HepG2 (cell line): ENCODE measurements at regions not wholly inside any gene's neighbourhood (a gene's known extent, or its start where the extent isn't known, plus 50 kb on each side); places are given as distances from the start of the nearest gene placed in this dataset.

ENCODE experiments used
- BCL3 ChIP-seq: sonication (generic); formaldehyde crosslinking; IDR thresholded peaks from 2 replicates; pipeline ENCODE4 v1.5.1; 2020; ENCODE audit warnings: mild to moderate bottlenecking, missing genetic modification reagents, moderate library complexity
- DNMT1 ChIP-seq: sonication (generic); formaldehyde crosslinking; IDR thresholded peaks from 2 replicates; pipeline ENCODE4 v1.5.1; 2020; ENCODE audit warnings: mild to moderate bottlenecking, missing genetic modification reagents
- IKZF1 ChIP-seq: fragments of 450-650 bp; IDR thresholded peaks from 2 replicates; pipeline ENCODE4 v1.7.1; 2016
- KDM6A ChIP-seq: IDR thresholded peaks from 2 replicates; pipeline ENCODE4 v1.6.1; 2016; ENCODE audit warnings: low read depth
- MTF1 ChIP-seq: sonication (generic); formaldehyde crosslinking; IDR thresholded peaks from 2 replicates; pipeline ENCODE4 v1.5.0; 2020; ENCODE audit warnings: missing genetic modification reagents
- PBX3 ChIP-seq: sonication (generic); formaldehyde crosslinking; IDR thresholded peaks from 2 replicates; pipeline ENCODE4 v1.8.1; 2023; ENCODE audit warnings: missing genetic modification reagents, inconsistent platforms, borderline replicate concordance
- REL ChIP-seq: sonication (generic); formaldehyde crosslinking; conservative IDR thresholded peaks from 2 replicates; pipeline ENCODE4 v1.8.0; 2022; ENCODE audit warnings: mild to moderate bottlenecking, missing genetic modification reagents, moderate library complexity
- REXO4 ChIP-seq: sonication (generic); formaldehyde crosslinking; IDR thresholded peaks from 2 replicates; pipeline ENCODE4 v1.8.0; 2022; ENCODE audit warnings: missing genetic modification reagents, mild to moderate bottlenecking, borderline replicate concordance
- RFX1 ChIP-seq: fragments of 450-650 bp; IDR thresholded peaks from 2 replicates; pipeline ENCODE4 v1.6.1; 2017
- SMAD1 ChIP-seq: sonication (generic); formaldehyde crosslinking; IDR thresholded peaks from 2 replicates; pipeline ENCODE4 v1.4.0; 2020; ENCODE audit warnings: missing genetic modification reagents, low read depth, mild to moderate bottlenecking, borderline replicate concordance
- SOX13 ChIP-seq, 3 experiments: fragments of 450-650 bp in 1 of 3; sonication (generic) in 1 of 3; formaldehyde crosslinking in 1 of 3; IDR thresholded peaks in 2 of 3; conservative IDR thresholded peaks in 1 of 3; 2 replicates each; pipeline versions ENCODE4 v1.5.0 to v1.6.1; 2016 to 2020; ENCODE audit warnings: antibody characterized with exemption in 1 of 3, mild to moderate bottlenecking in 1 of 3, missing compliant biosample characterization in 1 of 3, missing genetic modification reagents in 1 of 3, moderate library complexity in 1 of 3
- SP1 ChIP-seq, 2 experiments: fragments of 450-650 bp in 1 of 2; sonication (generic) in 1 of 2; formaldehyde crosslinking in 1 of 2; IDR thresholded peaks; 2 replicates each; pipeline versions ENCODE4 v1.4.0 to v1.6.1; 2016 to 2020; ENCODE audit warnings: missing genetic modification reagents in 1 of 2
- SP2 ChIP-seq: sonication (generic); formaldehyde crosslinking; IDR thresholded peaks from 2 replicates; pipeline ENCODE4 v1.5.1; 2020; ENCODE audit warnings: mild to moderate bottlenecking, missing genetic modification reagents
- SYNCRIP ChIP-seq: fragments of 200-400 bp; formaldehyde crosslinking; IDR thresholded peaks from 2 replicates; pipeline ENCODE4 v1.6.1; 2018; ENCODE audit warnings: mild to moderate bottlenecking, low read depth, low read length; ENCODE audit not compliant: insufficient read depth
- UBTF ChIP-seq: sonication (generic); formaldehyde crosslinking; IDR thresholded peaks from 2 replicates; pipeline ENCODE4 v1.4.0; 2020; ENCODE audit warnings: mild to moderate bottlenecking, missing genetic modification reagents
- ZBTB2 ChIP-seq: sonication (generic); formaldehyde crosslinking; IDR thresholded peaks from 2 replicates; pipeline ENCODE4 v1.8.0; 2022; ENCODE audit warnings: low read depth, missing genetic modification reagents
- ZFP62 ChIP-seq: sonication (generic); formaldehyde crosslinking; IDR thresholded peaks from 2 replicates; pipeline ENCODE4 v1.4.0; 2020; ENCODE audit warnings: missing genetic modification reagents
- ZNF101 ChIP-seq: sonication (generic); formaldehyde crosslinking; IDR thresholded peaks from 2 replicates; pipeline ENCODE4 v1.4.0; 2020; ENCODE audit warnings: mild to moderate bottlenecking, low read depth, missing genetic modification reagents, borderline replicate concordance
- ZNF577 ChIP-seq: sonication (generic); formaldehyde crosslinking; IDR thresholded peaks from 2 replicates; pipeline ENCODE4 v1.4.0; 2020; ENCODE audit warnings: mild to moderate bottlenecking, low read depth, missing genetic modification reagents, borderline replicate concordance
- ZNF776 ChIP-seq: sonication (generic); formaldehyde crosslinking; IDR thresholded peaks from 2 replicates; pipeline ENCODE4 v1.4.0; 2020; ENCODE audit warnings: mild to moderate bottlenecking, missing genetic modification reagents
- ZNF800 ChIP-seq: sonication (generic); formaldehyde crosslinking; IDR thresholded peaks from 2 replicates; pipeline ENCODE4 v1.4.0; 2020; ENCODE audit warnings: missing genetic modification reagents

- TF ChIP-seq ZBTB2 (no peak), ZNF577 (CRISPR knock-in tag) (no peak), DNMT1 (CRISPR knock-in tag) (no peak), UBTF (CRISPR knock-in tag) (no peak), SYNCRIP (no peak), BCL3 (no peak), ZFP62 (CRISPR knock-in tag) (no peak), REXO4 (no peak), ZNF800 (CRISPR knock-in tag) (no peak), ZNF776 (CRISPR knock-in tag) (no peak), SP2 (CRISPR knock-in tag) (no peak), PBX3 (no peak), SMAD1 (CRISPR knock-in tag) (no peak), MTF1 (CRISPR knock-in tag) (no peak), SP1 (IDR thresholded peaks at IDR 0.05) (no peak), SP1 (CRISPR knock-in tag; IDR thresholded peaks at IDR 0.05) (peak; percentile 48), RFX1 (peak; percentile 94), IKZF1 (no peak), REL (peak; percentile 63; the same call in 1 of the 2 replicates), KDM6A (peak; percentile 72), SOX13 (IDR thresholded peaks at IDR 0.05) (peak; percentile 37; the same call in 1 of the 2 replicates), SOX13 (CRISPR knock-in tag; conservative IDR thresholded peaks at IDR 0.05 in 1 of 2, IDR thresholded peaks at IDR 0.05 in 1 of 2) (peak in 1 of 2 experiments; percentile 93; a peak in 2 of 4 replicates), ZNF101 (CRISPR knock-in tag) (no peak)
Measured at GRCh38 chr7:138396251-138397070, 63.6 kb upstream of the TRIM24 start (continued).
